HCT116 (cell line): ENCODE measurements at regions not wholly inside any gene's neighbourhood (a gene's known extent, or its start where the extent isn't known, plus 50 kb on each side); places are given as distances from the start of the nearest gene placed in this dataset.

Experiments
- ATAC-seq: fragments of 200-7000 bp; cut with Tn5 transposase; 2 replicates; pipeline ENCODE4 v1.9.1; 2020; ENCODE audit warnings: mild to moderate bottlenecking, moderate library complexity
- BruUV-seq: library from RNA; stranded (reverse); fragments of 400-500 nt; replicated peaks from 2 replicates; lab custom pipeline; 2021; lab: Mats Ljungman, UMichigan
- CTCF ChIA-PET: fragments of 300-600 bp; sonication (Branson Sonifier 250); formaldehyde crosslinking; loops from one replicate; lab custom pipeline; 2021; ENCODE audit warnings: antibody characterized with exemption; lab: Charles Lee
- POLR2A ChIA-PET: fragments of 300-600, 350-600 bp; sonication (Branson Sonifier 250); formaldehyde crosslinking; loops from one replicate; lab custom pipeline; 2021; ENCODE audit warnings: antibody characterized with exemption; lab: Charles Lee
- RAD21 ChIA-PET, 2 experiments: fragments of 300-600 bp; sonication (Branson Sonifier 250); formaldehyde crosslinking; loops; one replicate each; lab custom pipeline; 2023; ENCODE audit warnings: low total read pairs in 2 of 2; ENCODE audit not compliant: uncharacterized antibody in 2 of 2, unreplicated experiment in 2 of 2, low non-redundant PET in 1 of 2; lab: Charles Lee
- DNase-seq: peaks from one replicate; pipeline ENCODE4 v3.0.0-alpha.2; 2010; ENCODE audit warnings: low read depth, low spot score
- H2AFZ ChIP-seq: fragments of 200-600 bp; shearing (Covaris generic), sonication (generic); 2 replicates; pipeline ENCODE4 v1.6.1; 2017; ENCODE audit warnings: low read depth, mixed run types, mixed read lengths, antibody characterized with exemption, low read length; ENCODE audit not compliant: poor library complexity, severe bottlenecking
- H3K27ac ChIP-seq: 2 replicates; pipeline ENCODE4 v1.5.1; 2012; ENCODE audit warnings: low read depth, low read length
- H3K27me3 ChIP-seq: fragments of 200-600 bp; sonication (generic); 2 replicates; pipeline ENCODE4 v1.6.1; 2016; ENCODE audit warnings: mixed run types, low read length, mixed read lengths; ENCODE audit not compliant: insufficient read depth
- H3K36me3 ChIP-seq, 2 experiments: fragments of 200-500 bp in 1 of 2; fragments of 200-600 bp in 1 of 2; sonication (Bioruptor generic) in 1 of 2; sonication (generic) in 1 of 2; 2 replicates each; pipeline versions ENCODE4 v1.5.1 to v1.6.1; 2014 to 2016; ENCODE audit warnings: low read length in 2 of 2, inconsistent platforms in 1 of 2, mixed read lengths in 1 of 2, mixed run types in 1 of 2; ENCODE audit not compliant: insufficient read depth in 2 of 2, control insufficient read depth in 1 of 2
- H3K4me1 ChIP-seq, 2 experiments: fragments of 200-600 bp in 1 of 2; sonication (generic) in 1 of 2; 2 replicates each; pipeline versions ENCODE4 v1.5.1 to v1.6.1; 2012 to 2017; ENCODE audit warnings: low read length in 2 of 2, inconsistent platforms in 1 of 2, mild to moderate bottlenecking in 1 of 2, mixed read lengths in 1 of 2, mixed run types in 1 of 2, moderate library complexity in 1 of 2; ENCODE audit not compliant: insufficient read depth in 2 of 2, control insufficient read depth in 1 of 2
- H3K4me2 ChIP-seq: fragments of 200-600 bp; sonication (generic); 2 replicates; pipeline ENCODE4 v1.6.1; 2017; ENCODE audit warnings: mixed run types, low read length, mixed read lengths
- H3K4me3 ChIP-seq, 2 experiments: fragments of 200-600 bp in 1 of 2; sonication (generic) in 1 of 2; replicated peaks in 1 of 2; 2 replicates each; pipeline ENCODE4 v1.5.1; 2011 to 2016; ENCODE audit warnings: low read length in 2 of 2, control low read depth in 1 of 2, low read depth in 1 of 2, mild to moderate bottlenecking in 1 of 2, mixed read lengths in 1 of 2, mixed run types in 1 of 2
- H3K79me2 ChIP-seq: fragments of 200-600 bp; sonication (generic); 2 replicates; pipeline ENCODE4 v1.6.1; 2017; ENCODE audit warnings: mild to moderate bottlenecking, mixed run types, low read length, moderate library complexity, mixed read lengths; ENCODE audit not compliant: insufficient read depth
- H3K9ac ChIP-seq: fragments of 200-600 bp; sonication (generic); 2 replicates; pipeline ENCODE4 v1.6.1; 2016; ENCODE audit warnings: low read length, mixed read lengths
- H3K9me2 ChIP-seq: fragments of 200-600 bp; sonication (generic), shearing (Covaris generic); 2 replicates; pipeline ENCODE4 v1.6.1; 2017; ENCODE audit warnings: mixed run types, mild to moderate bottlenecking, moderate library complexity; ENCODE audit not compliant: insufficient read depth
- H3K9me3 ChIP-seq, 2 experiments: fragments of 200-500 bp in 1 of 2; fragments of 200-600 bp in 1 of 2; sonication (Bioruptor generic) in 1 of 2; sonication (generic) in 1 of 2; 2 replicates each; pipeline ENCODE4 v1.6.1; 2014 to 2017; ENCODE audit warnings: low read length in 2 of 2, mixed read lengths in 2 of 2, inconsistent platforms in 1 of 2, low read depth in 1 of 2, mild to moderate bottlenecking in 1 of 2, mixed run types in 1 of 2, moderate library complexity in 1 of 2; ENCODE audit not compliant: control insufficient read depth in 1 of 2, insufficient read depth in 1 of 2
- H4K20me1 ChIP-seq: fragments of 200-600 bp; sonication (generic), shearing (Covaris generic); 2 replicates; pipeline ENCODE4 v1.6.1; 2017; ENCODE audit warnings: mixed run types, mild to moderate bottlenecking, moderate library complexity; ENCODE audit not compliant: insufficient read depth
- CEBPB ChIP-seq: IDR thresholded peaks from 2 replicates; pipeline ENCODE4 v1.6.1; 2012; ENCODE audit warnings: low read depth
- EGR1 ChIP-seq: IDR thresholded peaks from 2 replicates; pipeline ENCODE4 v1.6.1; 2012; ENCODE audit warnings: low read depth
- ELF1 ChIP-seq: IDR thresholded peaks from 2 replicates; pipeline ENCODE4 v1.6.1; 2012; ENCODE audit warnings: low read depth, borderline replicate concordance
- EZH2 ChIP-seq: fragments of 200-600 bp; sonication (generic); IDR thresholded peaks from 2 replicates; pipeline ENCODE4 v1.6.1; 2017; ENCODE audit warnings: antibody characterized with exemption, mixed run types
- EZH2phosphoT487 ChIP-seq: fragments of 200-600 bp; IDR thresholded peaks from 2 replicates; pipeline ENCODE4 v1.6.1; 2018; ENCODE audit warnings: antibody characterized with exemption, borderline replicate concordance
- FOSL1 ChIP-seq: IDR thresholded peaks from 2 replicates; pipeline ENCODE4 v1.6.1; 2012; ENCODE audit warnings: low read depth
- JUND ChIP-seq: IDR thresholded peaks from 2 replicates; pipeline ENCODE4 v1.6.1; 2012
- POLR2A ChIP-seq: IDR thresholded peaks from 2 replicates; pipeline ENCODE4 v1.7.0; 2011; ENCODE audit warnings: borderline replicate concordance; ENCODE audit not compliant: insufficient read depth, insufficient read length; ENCODE audit errors: extremely low read depth
- RAD21 ChIP-seq: IDR thresholded peaks from 2 replicates; pipeline ENCODE4 v1.6.1; 2012; ENCODE audit warnings: low read depth, mild to moderate bottlenecking
- REST ChIP-seq: IDR thresholded peaks from 2 replicates; pipeline ENCODE4 v1.6.1; 2012; ENCODE audit warnings: low read depth
- SP1 ChIP-seq: IDR thresholded peaks from 2 replicates; pipeline ENCODE4 v1.6.1; 2012; ENCODE audit warnings: low read depth
- YY1 ChIP-seq: IDR thresholded peaks from 2 replicates; pipeline ENCODE4 v1.6.1; 2011; ENCODE audit warnings: low read length, low read depth, moderate library complexity, mild to moderate bottlenecking; ENCODE audit not compliant: insufficient replicate concordance; ENCODE audit errors: extremely low read depth
- ZNF274 ChIP-seq: fragments of 200-500 bp; sonication (Bioruptor generic); IDR thresholded peaks from 2 replicates; pipeline ENCODE4 v1.6.1; 2014; ENCODE audit warnings: mild to moderate bottlenecking, low read depth, low read length, inconsistent platforms
- intact Hi-C: fragments of 100-400 bp; cut with micrococcal nuclease; formaldehyde crosslinking; loops from 2 replicates; pipeline ENCODE4 v1.10.0; 2022
- TF ChIP-seq, protein P1 (sequence below): IDR thresholded peaks from 2 replicates; pipeline ENCODE4 v1.6.1; 2012
- TF ChIP-seq, protein P2 (sequence below): IDR thresholded peaks from 2 replicates; pipeline ENCODE4 v1.6.1; 2011; ENCODE audit warnings: mild to moderate bottlenecking, low read length, moderate library complexity; ENCODE audit not compliant: insufficient replicate concordance; ENCODE audit errors: extremely low read depth

- BruUV-seq, result no TSS peak
- ChIA-PET POLR2A (no interaction called here), RAD21 (no interaction called here), CTCF (no interaction called here)
- Histone ChIP-seq H3K27me3 (no peaks in the 10 kb centered on the region), H3K4me3 (no peak overlapping the region), H3K9ac (no peak overlapping the region), H3K79me2 (no peaks in the 10 kb centered on the region), H3K27ac (no peak overlapping the region), H2AFZ (no peak overlapping the region), H3K36me3 (no peaks in the 10 kb centered on the region), H3K4me2 (no peak overlapping the region), H3K4me1 (no peaks in the 10 kb centered on the region), H4K20me1 (no peaks in the 10 kb centered on the region), H3K9me2 (no peaks in the 10 kb centered on the region), H3K9me3 (peaks cover 0 to 17% of the 10 kb centered on the region in 2 experiments; a peak in 3 of 4 replicates)
- intact Hi-C loops, result no loop called here
- DNase-seq (no peak), ATAC-seq (no peak)
- no peak for TF ChIP-seq FOSL1
- TF ChIP-seq SP1, result no peak
- TF ChIP-seq REST, result no peak
- TF ChIP-seq, protein P1, sequence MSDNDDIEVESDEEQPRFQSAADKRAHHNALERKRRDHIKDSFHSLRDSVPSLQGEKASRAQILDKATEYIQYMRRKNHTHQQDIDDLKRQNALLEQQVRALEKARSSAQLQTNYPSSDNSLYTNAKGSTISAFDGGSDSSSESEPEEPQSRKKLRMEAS, result no peak
- TF ChIP-seq, protein P2, sequence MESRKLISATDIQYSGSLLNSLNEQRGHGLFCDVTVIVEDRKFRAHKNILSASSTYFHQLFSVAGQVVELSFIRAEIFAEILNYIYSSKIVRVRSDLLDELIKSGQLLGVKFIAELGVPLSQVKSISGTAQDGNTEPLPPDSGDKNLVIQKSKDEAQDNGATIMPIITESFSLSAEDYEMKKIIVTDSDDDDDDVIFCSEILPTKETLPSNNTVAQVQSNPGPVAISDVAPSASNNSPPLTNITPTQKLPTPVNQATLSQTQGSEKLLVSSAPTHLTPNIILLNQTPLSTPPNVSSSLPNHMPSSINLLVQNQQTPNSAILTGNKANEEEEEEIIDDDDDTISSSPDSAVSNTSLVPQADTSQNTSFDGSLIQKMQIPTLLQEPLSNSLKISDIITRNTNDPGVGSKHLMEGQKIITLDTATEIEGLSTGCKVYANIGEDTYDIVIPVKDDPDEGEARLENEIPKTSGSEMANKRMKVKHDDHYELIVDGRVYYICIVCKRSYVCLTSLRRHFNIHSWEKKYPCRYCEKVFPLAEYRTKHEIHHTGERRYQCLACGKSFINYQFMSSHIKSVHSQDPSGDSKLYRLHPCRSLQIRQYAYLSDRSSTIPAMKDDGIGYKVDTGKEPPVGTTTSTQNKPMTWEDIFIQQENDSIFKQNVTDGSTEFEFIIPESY, result no peak
- TF ChIP-seq CEBPB, result no peak
- no peak for TF ChIP-seq EGR1
- TF ChIP-seq POLR2A, result no peak
- TF ChIP-seq ELF1, result no peak
- no peak for TF ChIP-seq YY1
- no peak for TF ChIP-seq JUND
- TF ChIP-seq EZH2phosphoT487, result no peak
- TF ChIP-seq EZH2, result no peak
- no peak for TF ChIP-seq RAD21
- TF ChIP-seq ZNF274, result no peak
Measured at GRCh38 chr18:42640160-42640559, 475.3 kb downstream of the RIT2 start.
